Loucy (cell line): ENCODE measurements at regions not wholly inside any gene's neighbourhood (a gene's known extent, or its start where the extent isn't known, plus 50 kb on each side); places are given as distances from the start of the nearest gene placed in this dataset.

Experiments used
- H2AFZ ChIP-seq: fragments of 200-600 bp; sonication (generic); 2 replicates; pipeline ENCODE4 v1.6.0; 2016; ENCODE audit warnings: antibody characterized with exemption, mild to moderate bottlenecking, low read length, moderate library complexity
- H3F3A ChIP-seq: fragments of 200-600 bp; 2 replicates; pipeline ENCODE4 v1.6.0; 2016; ENCODE audit warnings: antibody characterized with exemption, low read depth, mild to moderate bottlenecking
- H3K27me3 ChIP-seq: fragments of 200-600 bp; sonication (generic); 2 replicates; pipeline ENCODE4 v1.6.1; 2014; ENCODE audit warnings: low read length, mild to moderate bottlenecking; ENCODE audit not compliant: insufficient read depth, poor library complexity, severe bottlenecking
- H3K36me3 ChIP-seq: fragments of 200-600 bp; sonication (generic); 2 replicates; pipeline ENCODE4 v1.6.1; 2016; ENCODE audit warnings: low read length; ENCODE audit not compliant: insufficient read depth
- H3K4me1 ChIP-seq: fragments of 200-600 bp; sonication (generic); 2 replicates; pipeline ENCODE4 v1.5.1; 2014; ENCODE audit warnings: low read length, mild to moderate bottlenecking; ENCODE audit not compliant: insufficient read depth, poor library complexity, severe bottlenecking
- H3K4me2 ChIP-seq: fragments of 200-600 bp; sonication (generic); 2 replicates; pipeline ENCODE4 v1.6.0; 2014; ENCODE audit warnings: antibody characterized with exemption, low read length, low read depth, mild to moderate bottlenecking; ENCODE audit not compliant: poor library complexity, severe bottlenecking
- H3K4me3 ChIP-seq: fragments of 200-600 bp; sonication (generic); 2 replicates; pipeline ENCODE4 v1.5.1; 2014; ENCODE audit warnings: low read length, mild to moderate bottlenecking, mixed read lengths; ENCODE audit not compliant: poor library complexity, severe bottlenecking
- H3K79me2 ChIP-seq: fragments of 200-600 bp; sonication (generic); 2 replicates; pipeline ENCODE4 v1.6.1; 2014; ENCODE audit warnings: low read length; ENCODE audit not compliant: insufficient read depth
- H3K9ac ChIP-seq: fragments of 200-600 bp; sonication (generic); 2 replicates; pipeline ENCODE4 v1.6.0; 2014; ENCODE audit warnings: mild to moderate bottlenecking, low read depth, low read length, moderate library complexity; ENCODE audit not compliant: poor library complexity, severe bottlenecking
- H3K9me2 ChIP-seq: fragments of 200-600 bp; sonication (generic); replicated peaks from 2 replicates; pipeline ENCODE4 v1.6.1; 2016; ENCODE audit warnings: low read depth, low read length, mixed read lengths
- H3K9me3 ChIP-seq: fragments of 200-600 bp; sonication (generic); 2 replicates; pipeline ENCODE4 v1.6.1; 2014; ENCODE audit warnings: mild to moderate bottlenecking, antibody characterized with exemption, low read length, low read depth; ENCODE audit not compliant: insufficient read depth
- H4K20me1 ChIP-seq: fragments of 200-600 bp; sonication (generic); 2 replicates; pipeline ENCODE4 v1.6.0; 2014; ENCODE audit warnings: antibody characterized with exemption, low read length, mild to moderate bottlenecking; ENCODE audit not compliant: insufficient read depth, poor library complexity, severe bottlenecking
- CTCF ChIP-seq: fragments of 200-600 bp; sonication (generic); conservative IDR thresholded peaks from 2 replicates; pipeline ENCODE4 v1.5.1; 2014; ENCODE audit warnings: mild to moderate bottlenecking, antibody characterized with exemption, low read length
- EZH2phosphoT487 ChIP-seq: fragments of 200-600 bp; IDR thresholded peaks from 2 replicates; pipeline ENCODE4 v1.6.1; 2018; ENCODE audit warnings: antibody characterized with exemption, mild to moderate bottlenecking, moderate library complexity, borderline replicate concordance

GRCh38 chr4:63361066-63361465 lies 1048.2 kb downstream of the TECRL start:
- no peaks in the 10 kb centered on the region for H3K9me2 ChIP-seq
- no peaks in the 10 kb centered on the region for H3K27me3 ChIP-seq
- H3K4me2 ChIP-seq: no peak overlapping the region
- H3K9ac ChIP-seq: no peak overlapping the region
- H4K20me1 ChIP-seq: peaks cover 2% of the 10 kb centered on the region
- no peaks in the 10 kb centered on the region for H3K79me2 ChIP-seq
- H3K4me3 ChIP-seq: no peak overlapping the region
- H2AFZ ChIP-seq: no peak overlapping the region
- H3F3A ChIP-seq: no peaks in the 10 kb centered on the region
- TF ChIP-seq EZH2phosphoT487: no peak
- TF ChIP-seq CTCF: no peak
- H3K4me1 ChIP-seq: no peaks in the 10 kb centered on the region
- H3K9me3 ChIP-seq: no peaks in the 10 kb centered on the region
- H3K36me3 ChIP-seq: no peaks in the 10 kb centered on the region

- Histone ChIP-seq H3F3A (no peaks in the 10 kb centered on the region), H3K36me3 (no peaks in the 10 kb centered on the region), H4K20me1 (no peaks in the 10 kb centered on the region), H2AFZ (no peak overlapping the region), H3K4me1 (no peaks in the 10 kb centered on the region), H3K27me3 (no peaks in the 10 kb centered on the region), H3K9me3 (peaks cover 11% of the 10 kb centered on the region; the same call in 1 of the 2 replicates), H3K9me2 (no peaks in the 10 kb centered on the region), H3K79me2 (no peaks in the 10 kb centered on the region), H3K9ac (no peak overlapping the region), H3K4me2 (no peak overlapping the region), H3K4me3 (no peak overlapping the region)
- TF ChIP-seq CTCF (no peak), EZH2phosphoT487 (no peak)
Observed at GRCh38 chr4:63349674-63350025, 1059.6 kb downstream of the TECRL start.

- H3K79me2 ChIP-seq: no peaks in the 10 kb centered on the region
- H3K9ac ChIP-seq: no peak overlapping the region
- no peaks in the 10 kb centered on the region for H3K36me3 ChIP-seq
- H3K4me3 ChIP-seq: no peak overlapping the region
- H2AFZ ChIP-seq: no peak overlapping the region
- no peak overlapping the region for H3K4me2 ChIP-seq
- H4K20me1 ChIP-seq: no peaks in the 10 kb centered on the region
- H3K4me1 ChIP-seq: no peaks in the 10 kb centered on the region
- H3K27me3 ChIP-seq: no peaks in the 10 kb centered on the region
- H3K9me2 ChIP-seq: no peaks in the 10 kb centered on the region
- TF ChIP-seq CTCF (no peak), EZH2phosphoT487 (no peak)
- peaks cover 11% of the 10 kb centered on the region; the same call in 1 of the 2 replicates for H3K9me3 ChIP-seq
- H3F3A ChIP-seq: no peaks in the 10 kb centered on the region
Observed at GRCh38 chr4:63348735-63349673, 1060.2 kb downstream of the TECRL start.
